COLO829 (cell line): ENCODE measurements at regions not wholly inside any gene's neighbourhood (a gene's known extent, or its start where the extent isn't known, plus 50 kb on each side); places are given as distances from the start of the nearest gene placed in this dataset.
A peak's percentile ranks its signal among the peaks of the same experiment; 100 is the strongest.
"Not testable (repeated sequence)": the region's sequence is repeated elsewhere in the genome, so short reads cannot be mapped to it uniquely, and the experiment has no call there.

Experiments
- DNase-seq: peaks from one replicate; pipeline ENCODE4 v3.0.0; 2012; ENCODE audit warnings: low spot score

- DNase-seq: no peak
Observed at GRCh38 chr10:7069706-7070105, 341.1 kb downstream of the SFMBT2 start.

- DNase-seq: no peak
Observed at GRCh38 chr10:7056216-7056615, 354.6 kb downstream of the SFMBT2 start.

GRCh38 chr10:7054915-7055314 is 355.9 kb downstream of the SFMBT2 start:
- peak; percentile 73 for DNase-seq

GRCh38 chr10:7053195-7053594 is 357.6 kb downstream of the SFMBT2 start:
- DNase-seq: no peak

GRCh38 chr10:7050024-7050423 is 360.8 kb downstream of the SFMBT2 start:
- not testable (repeated sequence) for DNase-seq

- DNase-seq: no peak
Observed at GRCh38 chr10:7048061-7048460, 362.8 kb downstream of the SFMBT2 start.

- no peak for DNase-seq
Observed at GRCh38 chr10:7046615-7047014, 364.2 kb downstream of the SFMBT2 start.

- DNase-seq: no peak
Observed at GRCh38 chr10:7045891-7046599, 364.8 kb downstream of the SFMBT2 start.

GRCh38 chr10:7043055-7043653 is 367.7 kb downstream of the SFMBT2 start:
- DNase-seq: no peak

GRCh38 chr10:7042419-7043054 is 368.3 kb downstream of the SFMBT2 start:
- no peak for DNase-seq

GRCh38 chr10:7042000-7042399 is 368.8 kb downstream of the SFMBT2 start:
- DNase-seq: no peak

- no peak for DNase-seq
Observed at GRCh38 chr10:7040681-7041080, 370.2 kb downstream of the SFMBT2 start.

- DNase-seq: no peak
Observed at GRCh38 chr10:7039859-7040258, 371.0 kb downstream of the SFMBT2 start.

GRCh38 chr10:7038416-7038815 is 372.4 kb downstream of the SFMBT2 start:
- no peak for DNase-seq

- DNase-seq: not testable (repeated sequence)
Observed at GRCh38 chr10:7037434-7037833, 373.4 kb downstream of the SFMBT2 start.

GRCh38 chr10:7036951-7037350 is 373.9 kb downstream of the SFMBT2 start:
- DNase-seq: no peak

GRCh38 chr10:7035126-7035761 is 375.6 kb downstream of the SFMBT2 start:
- no peak for DNase-seq

- no peak for DNase-seq
Observed at GRCh38 chr10:7033031-7033430, 377.8 kb downstream of the SFMBT2 start.

- DNase-seq: no peak
Observed at GRCh38 chr10:7030134-7030855, 380.5 kb downstream of the SFMBT2 start.

- DNase-seq: no peak
Observed at GRCh38 chr10:7029672-7030071, 381.2 kb downstream of the SFMBT2 start.

GRCh38 chr10:7028809-7029166 is 382.0 kb downstream of the SFMBT2 start:
- no peak for DNase-seq
